ENCODE measurements at regions not wholly inside any gene's neighbourhood (a gene's known extent, or its start where the extent isn't known, plus 50 kb on each side); places are given as distances from the start of the nearest gene placed in this dataset.

- TF ChIP-seq Cebpa-rat (IDR thresholded peaks at IDR 0.05) = no peak
- H3K4me3 ChIP-seq = no peak overlapping the region
- no peak overlapping the region for H3K27ac ChIP-seq
- H4K20me1 ChIP-seq = no peaks in the 10 kb centered on the region
- H3K36me3 ChIP-seq = no peaks in the 10 kb centered on the region
- H3K4me2 ChIP-seq = no peak overlapping the region
- no peaks in the 10 kb centered on the region for H3K27me3 ChIP-seq
- no peaks in the 10 kb centered on the region for H3K4me1 ChIP-seq
- no peaks in the 10 kb centered on the region for H3K9me3 ChIP-seq
- H3K9ac ChIP-seq = no peak overlapping the region
These were observed 672.2 kb downstream of the TRAM1L1 start for GRCh38 chr4:116413222-116413621.

- H4K20me1 ChIP-seq = no peaks in the 10 kb centered on the region
- no peaks in the 10 kb centered on the region for H3K9me3 ChIP-seq
- H3K9ac ChIP-seq = no peak overlapping the region
- H3K27me3 ChIP-seq = no peaks in the 10 kb centered on the region
- H3K27ac ChIP-seq = no peak overlapping the region
- H3K4me3 ChIP-seq = no peak overlapping the region
- no peaks in the 10 kb centered on the region for H3K4me1 ChIP-seq
- H3K4me2 ChIP-seq = no peak overlapping the region
- TF ChIP-seq Cebpa-rat (IDR thresholded peaks at IDR 0.05) = no peak
- H3K36me3 ChIP-seq = no peaks in the 10 kb centered on the region
These were observed 684.1 kb downstream of the TRAM1L1 start for GRCh38 chr4:116401293-116401692.

- no peaks in the 10 kb centered on the region for H4K20me1 ChIP-seq
- no peaks in the 10 kb centered on the region for H3K27me3 ChIP-seq
- H3K27ac ChIP-seq = no peak overlapping the region
- H3K4me3 ChIP-seq = no peak overlapping the region
- TF ChIP-seq Cebpa-rat (IDR thresholded peaks at IDR 0.05) = no peak
- H3K4me2 ChIP-seq = no peak overlapping the region
- no peak overlapping the region for H3K9ac ChIP-seq
- H3K36me3 ChIP-seq = no peaks in the 10 kb centered on the region
- H3K4me1 ChIP-seq = no peaks in the 10 kb centered on the region
- no peaks in the 10 kb centered on the region for H3K9me3 ChIP-seq
These were observed 684.9 kb downstream of the TRAM1L1 start for GRCh38 chr4:116400480-116400879.

- Histone ChIP-seq H3K4me1 (no peaks in the 10 kb centered on the region), H3K9ac (no peak overlapping the region), H3K4me3 (no peak overlapping the region), H3K27ac (no peak overlapping the region), H3K4me2 (no peak overlapping the region), H3K9me3 (no peaks in the 10 kb centered on the region), H3K36me3 (no peaks in the 10 kb centered on the region), H3K27me3 (no peaks in the 10 kb centered on the region), H4K20me1 (no peaks in the 10 kb centered on the region)
- TF ChIP-seq Cebpa-rat (IDR thresholded peaks at IDR 0.05) = no peak
These were observed 687.7 kb downstream of the TRAM1L1 start for GRCh38 chr4:116397714-116398113.

- no peak overlapping the region for H3K4me3 ChIP-seq
- H3K9ac ChIP-seq = no peak overlapping the region
- no peaks in the 10 kb centered on the region for H3K4me1 ChIP-seq
- H3K27me3 ChIP-seq = no peaks in the 10 kb centered on the region
- no peak overlapping the region for H3K27ac ChIP-seq
- H3K4me2 ChIP-seq = no peak overlapping the region
- no peaks in the 10 kb centered on the region for H4K20me1 ChIP-seq
- H3K36me3 ChIP-seq = no peaks in the 10 kb centered on the region
- no peaks in the 10 kb centered on the region for H3K9me3 ChIP-seq
- TF ChIP-seq Cebpa-rat (IDR thresholded peaks at IDR 0.05) = no peak
These were observed 688.1 kb downstream of the TRAM1L1 start for GRCh38 chr4:116397291-116397690.

GRCh38 chr4:116395408-116395807, 690.0 kb downstream of the TRAM1L1 start:
- Histone ChIP-seq H3K9ac (no peak overlapping the region), H4K20me1 (no peaks in the 10 kb centered on the region), H3K4me2 (no peak overlapping the region), H3K27ac (no peak overlapping the region), H3K4me1 (no peaks in the 10 kb centered on the region), H3K36me3 (no peaks in the 10 kb centered on the region), H3K4me3 (no peak overlapping the region), H3K27me3 (no peaks in the 10 kb centered on the region), H3K9me3 (no peaks in the 10 kb centered on the region)
- TF ChIP-seq Cebpa-rat (IDR thresholded peaks at IDR 0.05) = no peak

GRCh38 chr4:116391020-116391419, 694.4 kb downstream of the TRAM1L1 start:
- no peak for TF ChIP-seq Cebpa-rat (IDR thresholded peaks at IDR 0.05)
- Histone ChIP-seq H3K9me3 (no peaks in the 10 kb centered on the region), H3K4me1 (no peaks in the 10 kb centered on the region), H3K27me3 (no peaks in the 10 kb centered on the region), H3K4me2 (no peak overlapping the region), H4K20me1 (no peaks in the 10 kb centered on the region), H3K9ac (no peak overlapping the region), H3K4me3 (no peak overlapping the region), H3K36me3 (no peaks in the 10 kb centered on the region), H3K27ac (no peak overlapping the region)

GRCh38 chr4:116389139-116389538, 696.2 kb downstream of the TRAM1L1 start:
- no peaks in the 10 kb centered on the region for H3K27me3 ChIP-seq
- no peaks in the 10 kb centered on the region for H3K9me3 ChIP-seq
- H3K27ac ChIP-seq = no peak overlapping the region
- H3K4me1 ChIP-seq = no peaks in the 10 kb centered on the region
- TF ChIP-seq Cebpa-rat (IDR thresholded peaks at IDR 0.05) = no peak
- H4K20me1 ChIP-seq = no peaks in the 10 kb centered on the region
- H3K4me2 ChIP-seq = no peak overlapping the region
- H3K9ac ChIP-seq = no peak overlapping the region
- H3K36me3 ChIP-seq = no peaks in the 10 kb centered on the region
- H3K4me3 ChIP-seq = no peak overlapping the region

- Histone ChIP-seq H3K9ac (no peak overlapping the region), H3K4me1 (no peaks in the 10 kb centered on the region)
- no peak for TF ChIP-seq Cebpa-rat (IDR thresholded peaks at IDR 0.05)
These were observed 697.4 kb downstream of the TRAM1L1 start for GRCh38 chr4:116387937-116388474.

GRCh38 chr4:116386856-116387255, 698.5 kb downstream of the TRAM1L1 start:
- Histone ChIP-seq H3K27me3 (no peaks in the 10 kb centered on the region), H3K27ac (no peak overlapping the region), H3K4me2 (no peak overlapping the region), H4K20me1 (no peaks in the 10 kb centered on the region), H3K4me3 (no peak overlapping the region), H3K9me3 (no peaks in the 10 kb centered on the region), H3K36me3 (no peaks in the 10 kb centered on the region), H3K9ac (no peak overlapping the region), H3K4me1 (no peaks in the 10 kb centered on the region)
- no peak for TF ChIP-seq Cebpa-rat (IDR thresholded peaks at IDR 0.05)

More at GRCh38 chr4:116387937-116388474, 697.4 kb downstream of the TRAM1L1 start:
- H3K4me2 ChIP-seq = no peak overlapping the region
- H3K27me3 ChIP-seq = no peaks in the 10 kb centered on the region
- no peaks in the 10 kb centered on the region for H3K36me3 ChIP-seq
- no peaks in the 10 kb centered on the region for H3K9me3 ChIP-seq
- no peaks in the 10 kb centered on the region for H4K20me1 ChIP-seq
- no peak overlapping the region for H3K27ac ChIP-seq
- H3K4me3 ChIP-seq = no peak overlapping the region

- Histone ChIP-seq H3K27ac (no peak overlapping the region), H3K9ac (no peak overlapping the region), H4K20me1 (no peaks in the 10 kb centered on the region), H3K4me3 (no peak overlapping the region), H3K36me3 (no peaks in the 10 kb centered on the region), H3K27me3 (no peaks in the 10 kb centered on the region), H3K9me3 (no peaks in the 10 kb centered on the region), H3K4me2 (no peak overlapping the region), H3K4me1 (no peaks in the 10 kb centered on the region)
- no peak for TF ChIP-seq Cebpa-rat (IDR thresholded peaks at IDR 0.05)
These were observed 699.8 kb downstream of the TRAM1L1 start for GRCh38 chr4:116385583-116385982.

Measured in BLaER1 (cell line).